AG04449 (cell line): ENCODE measurements at regions not wholly inside any gene's neighbourhood (a gene's known extent, or its start where the extent isn't known, plus 50 kb on each side); places are given as distances from the start of the nearest gene placed in this dataset.
A peak's percentile ranks its signal among the peaks of the same experiment; 100 is the strongest.

Source experiments
- CTCF ChIA-PET: fragments of 350-600 bp; formaldehyde crosslinking; extraction: SDS; loops from one replicate; lab custom pipeline; 2021; ENCODE audit warnings: antibody characterized with exemption; lab: Yijun Ruan, JAX
- POLR2A ChIA-PET: fragments of 400-600, 350-600 bp; formaldehyde crosslinking; extraction: SDS; loops from one replicate; lab custom pipeline; 2020; ENCODE audit warnings: antibody characterized with exemption, inconsistent platforms; lab: Yijun Ruan, JAX
- DNase-seq: peaks from one replicate; pipeline ENCODE4 v3.0.0-alpha.2; 2010; ENCODE audit warnings: low read depth, low spot score
- H3K4me3 ChIP-seq: 2 replicates; pipeline ENCODE4 v1.5.1; 2011; ENCODE audit warnings: low read depth, mild to moderate bottlenecking, control low read depth, low read length
- CTCF ChIP-seq: IDR thresholded peaks from one replicate; pipeline ENCODE4 v1.5.1; 2011; ENCODE audit warnings: mild to moderate bottlenecking, moderate library complexity, low read length, control low read depth, inconsistent platforms; ENCODE audit not compliant: insufficient read depth; ENCODE audit errors: missing control alignments

- no peak for TF ChIP-seq CTCF
- ChIA-PET CTCF (interaction anchor here (0.7 kb wide), 1 partner anchor 9 kb away, joined by 3 read pairs; no protein-coding TSS in a partner anchor), POLR2A (no interaction called here)
- no peak for DNase-seq
- H3K4me3 ChIP-seq = no peak overlapping the region
Measured at GRCh38 chr2:53475766-53476165, 291.8 kb upstream of the CHAC2 start.

DNA sequence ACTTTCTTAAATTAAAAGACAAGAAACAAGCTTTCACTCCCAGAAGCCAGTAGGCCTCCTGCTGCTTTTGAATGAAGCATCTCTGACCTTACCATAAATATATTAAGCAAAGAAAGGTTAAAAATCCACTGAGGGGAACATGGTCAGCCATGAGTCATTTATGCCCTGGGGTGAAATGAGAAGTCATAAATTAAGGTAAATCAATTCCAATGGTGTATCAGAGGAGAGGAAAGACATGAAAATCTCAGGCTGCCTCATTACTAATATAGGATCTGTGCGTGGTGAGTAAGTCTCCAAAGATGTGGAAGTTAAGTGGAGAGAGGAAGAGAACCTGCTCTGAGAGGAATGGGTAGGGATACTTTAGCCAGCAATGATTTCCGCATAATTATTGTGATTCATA is 292.3 kb upstream of the CHAC2 start:
- POLR2A ChIA-PET = no interaction called here
- no peak for TF ChIP-seq CTCF
- CTCF ChIA-PET = interaction anchor here (0.7 kb wide), 1 partner anchor 9 kb away, joined by 3 read pairs; no protein-coding TSS in a partner anchor
- DNase-seq = no peak
- H3K4me3 ChIP-seq = no peak overlapping the region

GRCh38 chr2:53474914-53475313 is 292.7 kb upstream of the CHAC2 start:
- no peak overlapping the region for H3K4me3 ChIP-seq
- POLR2A ChIA-PET = no interaction called here
- CTCF ChIA-PET = no interaction called here
- TF ChIP-seq CTCF = no peak
- DNase-seq = no peak

DNA sequence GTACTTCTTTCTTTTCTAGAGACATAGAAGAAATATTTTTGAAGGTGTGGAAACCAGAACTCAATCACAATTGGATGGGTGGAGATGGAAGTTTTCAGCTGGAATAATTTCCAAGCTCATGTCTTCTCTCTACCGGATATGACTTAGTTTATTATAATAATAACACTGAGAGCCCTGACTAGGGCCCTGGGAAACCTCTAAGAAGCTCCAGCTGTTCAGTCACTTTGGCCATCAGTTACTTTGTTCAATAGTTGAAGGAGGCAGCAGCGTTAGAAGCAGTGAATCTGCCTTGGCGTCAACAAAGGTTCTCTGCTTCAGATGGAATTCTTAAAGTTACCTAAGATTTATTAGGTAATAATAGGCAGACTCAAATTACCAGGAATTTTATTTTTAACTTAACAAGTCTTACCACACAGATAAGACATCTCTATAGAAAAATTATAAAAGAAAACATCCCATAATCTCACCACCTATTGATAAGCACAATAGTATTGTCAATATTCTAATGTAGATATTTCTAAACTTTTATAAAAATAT is 293.8 kb upstream of the CHAC2 start:
- no peak for TF ChIP-seq CTCF
- no peak for DNase-seq
- ChIA-PET POLR2A (no interaction called here), CTCF (no interaction called here)
- no peak overlapping the region for H3K4me3 ChIP-seq

GRCh38 chr2:53473236-53473635 is 294.4 kb upstream of the CHAC2 start:
- CTCF ChIA-PET = no interaction called here
- no peak overlapping the region for H3K4me3 ChIP-seq

More at GRCh38 chr2:53473236-53473635, 294.4 kb upstream of the CHAC2 start:
- TF ChIP-seq CTCF = peak; percentile 2
- POLR2A ChIA-PET = no interaction called here
- DNase-seq = no peak
